ENCODE measurements at regions not wholly inside any gene's neighbourhood (a gene's known extent, or its start where the extent isn't known, plus 50 kb on each side); places are given as distances from the start of the nearest gene placed in this dataset.

DNA sequence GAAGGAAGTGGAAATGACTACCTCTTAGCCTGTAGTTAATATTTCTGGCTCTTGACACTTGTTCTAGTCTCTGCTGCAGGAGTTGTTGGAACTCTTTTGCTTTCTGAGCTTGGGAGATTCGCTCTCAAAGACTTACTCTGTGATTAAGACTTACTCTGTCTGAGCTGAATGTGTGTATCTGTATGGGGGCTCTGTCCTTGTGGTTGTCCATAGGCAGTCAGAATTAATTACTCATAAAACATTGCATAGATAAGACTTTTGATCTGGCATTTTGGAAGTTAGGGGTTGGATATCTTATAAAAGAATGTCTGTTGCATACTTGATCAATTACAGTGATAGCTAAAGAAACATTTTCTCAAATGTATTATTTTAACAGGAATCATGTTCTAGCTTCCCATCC, 199.2 kb upstream of the KIAA1217 start:
- TF ChIP-seq, protein P1, sequence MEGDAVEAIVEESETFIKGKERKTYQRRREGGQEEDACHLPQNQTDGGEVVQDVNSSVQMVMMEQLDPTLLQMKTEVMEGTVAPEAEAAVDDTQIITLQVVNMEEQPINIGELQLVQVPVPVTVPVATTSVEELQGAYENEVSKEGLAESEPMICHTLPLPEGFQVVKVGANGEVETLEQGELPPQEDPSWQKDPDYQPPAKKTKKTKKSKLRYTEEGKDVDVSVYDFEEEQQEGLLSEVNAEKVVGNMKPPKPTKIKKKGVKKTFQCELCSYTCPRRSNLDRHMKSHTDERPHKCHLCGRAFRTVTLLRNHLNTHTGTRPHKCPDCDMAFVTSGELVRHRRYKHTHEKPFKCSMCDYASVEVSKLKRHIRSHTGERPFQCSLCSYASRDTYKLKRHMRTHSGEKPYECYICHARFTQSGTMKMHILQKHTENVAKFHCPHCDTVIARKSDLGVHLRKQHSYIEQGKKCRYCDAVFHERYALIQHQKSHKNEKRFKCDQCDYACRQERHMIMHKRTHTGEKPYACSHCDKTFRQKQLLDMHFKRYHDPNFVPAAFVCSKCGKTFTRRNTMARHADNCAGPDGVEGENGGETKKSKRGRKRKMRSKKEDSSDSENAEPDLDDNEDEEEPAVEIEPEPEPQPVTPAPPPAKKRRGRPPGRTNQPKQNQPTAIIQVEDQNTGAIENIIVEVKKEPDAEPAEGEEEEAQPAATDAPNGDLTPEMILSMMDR (IDR thresholded peaks at IDR 0.05): no peak
- no peak for TF ChIP-seq POLR2AphosphoS5 (IDR thresholded peaks at IDR 0.05)
- no peak for TF ChIP-seq EP300 (IDR thresholded peaks at IDR 0.05)

Measured in sigmoid colon (tissue), 4 donors.